Stomach (tissue), 4 donors: ENCODE measurements at regions not wholly inside any gene's neighbourhood (a gene's known extent, or its start where the extent isn't known, plus 50 kb on each side); places are given as distances from the start of the nearest gene placed in this dataset.

ENCODE experiments used
- POLR2A ChIP-seq, 4 donors: fragments of 450-650 bp; IDR thresholded peaks; one replicate each; pipeline ENCODE4 v1.6.1; 2016; ENCODE audit warnings: antibody characterized with exemption in 4 of 4, control low read depth in 2 of 4, mild to moderate bottlenecking in 1 of 4, moderate library complexity in 1 of 4
- TF ChIP-seq, protein P1 (sequence below), 7 experiments: fragments of 450-650 bp in 4 of 7; fragments of 200-600 bp in 3 of 7; sonication (generic) in 3 of 7; IDR thresholded peaks; one replicate each; pipeline ENCODE4 v1.5.1; 2016 to 2019; ENCODE audit warnings: antibody characterized with exemption in 7 of 7, control low read depth in 2 of 7, mild to moderate bottlenecking in 1 of 7

DNA sequence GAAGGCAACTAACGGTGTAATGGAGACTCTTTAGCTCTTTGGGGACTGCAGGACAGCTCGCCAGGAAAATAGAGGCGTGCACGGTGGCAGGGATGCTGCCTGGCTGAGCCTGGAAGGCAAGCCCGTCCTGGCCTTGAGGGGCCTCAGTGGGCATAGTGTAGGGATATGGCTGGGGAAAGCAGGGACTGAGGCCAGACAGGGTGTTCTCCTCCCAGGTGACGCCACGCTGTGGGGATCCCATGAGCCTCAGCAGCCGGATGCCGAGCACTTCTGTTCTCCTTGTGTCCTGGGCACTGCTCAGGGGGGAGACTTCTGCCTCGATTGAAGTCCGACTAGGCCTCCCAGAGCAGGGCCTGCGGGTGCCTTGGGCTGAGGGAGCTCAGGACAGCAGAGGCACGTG, 89.2 kb downstream of the NPIPB11 start:
- TF ChIP-seq, protein P1, sequence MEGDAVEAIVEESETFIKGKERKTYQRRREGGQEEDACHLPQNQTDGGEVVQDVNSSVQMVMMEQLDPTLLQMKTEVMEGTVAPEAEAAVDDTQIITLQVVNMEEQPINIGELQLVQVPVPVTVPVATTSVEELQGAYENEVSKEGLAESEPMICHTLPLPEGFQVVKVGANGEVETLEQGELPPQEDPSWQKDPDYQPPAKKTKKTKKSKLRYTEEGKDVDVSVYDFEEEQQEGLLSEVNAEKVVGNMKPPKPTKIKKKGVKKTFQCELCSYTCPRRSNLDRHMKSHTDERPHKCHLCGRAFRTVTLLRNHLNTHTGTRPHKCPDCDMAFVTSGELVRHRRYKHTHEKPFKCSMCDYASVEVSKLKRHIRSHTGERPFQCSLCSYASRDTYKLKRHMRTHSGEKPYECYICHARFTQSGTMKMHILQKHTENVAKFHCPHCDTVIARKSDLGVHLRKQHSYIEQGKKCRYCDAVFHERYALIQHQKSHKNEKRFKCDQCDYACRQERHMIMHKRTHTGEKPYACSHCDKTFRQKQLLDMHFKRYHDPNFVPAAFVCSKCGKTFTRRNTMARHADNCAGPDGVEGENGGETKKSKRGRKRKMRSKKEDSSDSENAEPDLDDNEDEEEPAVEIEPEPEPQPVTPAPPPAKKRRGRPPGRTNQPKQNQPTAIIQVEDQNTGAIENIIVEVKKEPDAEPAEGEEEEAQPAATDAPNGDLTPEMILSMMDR (IDR thresholded peaks at IDR 0.05): no peak
- no peak for TF ChIP-seq POLR2A (IDR thresholded peaks at IDR 0.05)
